Parathyroid adenoma (tissue), 2 donors: ENCODE measurements at regions not wholly inside any gene's neighbourhood (a gene's known extent, or its start where the extent isn't known, plus 50 kb on each side); places are given as distances from the start of the nearest gene placed in this dataset.

Source experiments
- H2AFZ ChIP-seq: fragments of 300-600 bp; sonication (generic); one replicate; pipeline ENCODE4 v1.7.0; 2017; ENCODE audit warnings: antibody characterized with exemption, mild to moderate bottlenecking
- H3K27ac ChIP-seq: fragments of 300-600 bp; sonication (generic); one replicate; pipeline ENCODE4 v1.7.0; 2017
- H3K27me3 ChIP-seq: fragments of 300-600 bp; sonication (generic); one replicate; pipeline ENCODE4 v1.7.0; 2017; ENCODE audit warnings: low read length; ENCODE audit not compliant: control insufficient read depth, insufficient read depth
- H3K36me3 ChIP-seq: fragments of 300-600 bp; sonication (generic); one replicate; pipeline ENCODE4 v1.7.0; 2017; ENCODE audit warnings: low read length; ENCODE audit not compliant: control insufficient read depth, insufficient read depth
- H3K4me1 ChIP-seq: fragments of 300-600 bp; sonication (generic); one replicate; pipeline ENCODE4 v1.7.0; 2017; ENCODE audit warnings: control low read depth
- H3K4me2 ChIP-seq: fragments of 300-600 bp; sonication (generic); one replicate; pipeline ENCODE4 v1.7.0; 2017; ENCODE audit warnings: low read length
- H3K4me3 ChIP-seq: fragments of 300-600 bp; sonication (generic); one replicate; pipeline ENCODE4 v1.7.0; 2017; ENCODE audit warnings: low read depth, low read length
- H3K79me2 ChIP-seq: fragments of 300-600 bp; sonication (generic); one replicate; pipeline ENCODE4 v1.7.0; 2017; ENCODE audit warnings: control low read depth
- H3K9ac ChIP-seq: fragments of 300-600 bp; sonication (generic); one replicate; pipeline ENCODE4 v1.7.0; 2017; ENCODE audit warnings: mild to moderate bottlenecking
- H3K9me3 ChIP-seq: fragments of 300-600 bp; sonication (generic); one replicate; pipeline ENCODE4 v1.7.0; 2017; ENCODE audit warnings: low read length; ENCODE audit not compliant: control insufficient read depth
- CTCF ChIP-seq: fragments of 300-600 bp; sonication (generic); IDR thresholded peaks from one replicate; pipeline ENCODE4 v1.7.0; 2017; ENCODE audit warnings: antibody characterized with exemption, mild to moderate bottlenecking
- donor health status: primary hyperparathyroidism.

DNA sequence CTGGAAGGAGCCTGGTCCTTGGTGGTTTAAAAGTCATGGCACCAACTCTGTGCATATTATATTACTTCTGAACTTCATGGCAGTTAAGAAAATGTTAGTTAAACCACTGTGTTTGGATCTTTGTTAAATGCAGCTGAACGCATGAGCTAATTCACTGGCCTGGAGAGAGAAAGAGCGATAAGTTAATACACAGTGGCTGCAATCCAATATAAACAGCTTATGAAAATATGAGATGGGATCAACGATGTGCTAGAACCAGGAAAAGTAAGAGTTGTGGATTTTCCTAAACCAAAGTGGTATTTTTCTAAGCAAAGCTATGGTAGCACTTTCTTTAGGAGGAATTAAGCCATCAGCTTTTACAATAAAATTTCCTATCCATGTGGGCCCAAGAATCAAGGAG is 326.7 kb downstream of the MTX2 start:
- Histone ChIP-seq H3K27ac (no peak overlapping the region), H3K27me3 (no peaks in the 10 kb centered on the region)
- no peak for TF ChIP-seq CTCF

GRCh38 chr2:176597916-176598315 is 328.7 kb downstream of the MTX2 start:
- no peak for TF ChIP-seq CTCF
- Histone ChIP-seq H3K4me1 (no peaks in the 10 kb centered on the region), H3K9ac (no peak overlapping the region), H3K4me3 (no peak overlapping the region), H3K27me3 (no peaks in the 10 kb centered on the region), H2AFZ (no peak overlapping the region), H3K36me3 (no peaks in the 10 kb centered on the region), H3K4me2 (no peak overlapping the region), H3K27ac (no peak overlapping the region), H3K79me2 (no peaks in the 10 kb centered on the region), H3K9me3 (no peaks in the 10 kb centered on the region)

More for the DNA sequence above, 326.7 kb downstream of the MTX2 start:
- Histone ChIP-seq H3K4me1 (no peaks in the 10 kb centered on the region), H3K9me3 (no peaks in the 10 kb centered on the region), H3K4me2 (no peak overlapping the region), H3K4me3 (no peak overlapping the region), H3K9ac (no peak overlapping the region), H3K36me3 (no peaks in the 10 kb centered on the region), H2AFZ (no peak overlapping the region), H3K79me2 (no peaks in the 10 kb centered on the region)

DNA sequence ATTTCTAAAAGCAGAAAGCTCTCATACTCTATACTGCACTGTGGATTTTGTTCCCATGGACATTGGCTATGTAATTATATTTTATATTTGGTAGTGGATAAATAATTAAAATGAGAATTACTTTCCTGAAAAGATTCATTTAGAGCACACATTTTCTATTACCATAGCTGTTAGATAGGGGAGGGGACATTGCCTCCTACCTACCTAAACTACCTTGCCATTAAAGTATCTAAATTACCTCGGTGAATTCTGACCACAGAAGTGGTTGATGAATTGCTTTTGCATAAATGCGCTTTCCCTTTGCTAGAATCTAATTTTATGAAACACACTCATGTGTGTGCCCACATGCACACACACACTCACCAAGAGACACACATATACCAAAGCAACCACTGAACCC is 329.1 kb downstream of the MTX2 start:
- H3K4me2 ChIP-seq: no peak overlapping the region

DNA sequence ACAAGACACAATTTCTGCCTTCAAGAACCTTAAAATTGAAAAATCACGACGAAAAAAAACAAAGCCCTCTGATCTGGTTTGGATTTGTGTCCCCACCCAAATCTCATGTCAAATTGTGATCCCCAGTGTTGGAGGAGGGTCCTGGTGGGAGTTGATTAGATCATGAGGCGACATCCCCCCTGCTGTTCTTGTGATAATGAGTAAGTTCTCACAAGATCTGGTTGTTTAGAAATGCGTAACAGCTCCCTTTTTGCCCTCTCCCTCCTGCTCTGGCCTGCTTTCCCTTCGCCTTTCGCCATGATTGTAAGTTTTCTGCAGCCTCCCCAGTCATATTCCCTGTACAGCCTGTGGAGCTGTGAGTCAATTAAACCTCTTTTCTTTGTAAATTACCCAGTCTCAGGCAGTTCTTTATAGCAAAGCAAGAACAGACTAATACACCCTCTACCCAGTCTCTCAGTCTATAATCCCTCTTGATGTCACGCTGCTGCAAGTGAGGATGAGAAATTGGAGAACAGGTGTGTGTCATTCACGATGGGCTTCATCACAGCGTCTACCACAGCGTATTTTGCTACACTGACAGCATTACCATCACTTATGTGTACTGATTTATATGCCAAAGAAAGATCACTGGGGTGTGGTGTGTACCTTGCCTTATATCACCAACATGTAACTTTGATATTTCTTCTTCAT is 330.7 kb downstream of the MTX2 start:
- Histone ChIP-seq H3K9me3 (no peaks in the 10 kb centered on the region), H3K4me1 (no peaks in the 10 kb centered on the region), H3K4me2 (no peak overlapping the region), H3K36me3 (no peaks in the 10 kb centered on the region), H3K9ac (no peak overlapping the region), H3K4me3 (no peak overlapping the region), H3K27me3 (no peaks in the 10 kb centered on the region), H3K27ac (no peak overlapping the region), H3K79me2 (no peaks in the 10 kb centered on the region), H2AFZ (no peak overlapping the region)
- TF ChIP-seq CTCF: no peak

More for the DNA sequence above, 329.1 kb downstream of the MTX2 start:
- Histone ChIP-seq H3K27ac (no peak overlapping the region), H3K4me1 (no peaks in the 10 kb centered on the region), H3K79me2 (no peaks in the 10 kb centered on the region), H2AFZ (no peak overlapping the region), H3K9me3 (no peaks in the 10 kb centered on the region), H3K4me3 (no peak overlapping the region), H3K27me3 (no peaks in the 10 kb centered on the region), H3K36me3 (no peaks in the 10 kb centered on the region), H3K9ac (no peak overlapping the region)
- no peak for TF ChIP-seq CTCF

DNA sequence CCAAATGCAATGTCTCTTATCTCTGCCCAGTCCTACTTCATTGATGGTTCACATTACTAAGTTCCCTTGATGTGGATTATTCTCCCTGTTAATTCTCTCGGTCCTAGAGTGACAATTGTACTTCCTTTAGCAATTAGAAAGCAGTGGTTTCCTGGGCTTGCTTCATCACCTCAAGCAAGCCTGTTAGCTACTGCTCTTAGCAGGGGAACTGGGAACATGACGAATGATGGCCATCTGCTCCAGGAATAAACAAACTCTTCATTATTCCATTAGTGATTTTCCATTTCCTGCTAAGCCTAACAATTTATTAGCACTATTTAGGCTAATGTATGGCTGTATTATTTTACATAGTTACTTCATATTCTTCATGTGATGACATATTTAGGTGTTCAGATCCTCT is 331.8 kb downstream of the MTX2 start:
- no peak overlapping the region for H3K4me3 ChIP-seq
- H3K9me3 ChIP-seq: no peaks in the 10 kb centered on the region
- no peaks in the 10 kb centered on the region for H3K36me3 ChIP-seq
- TF ChIP-seq CTCF: no peak
- no peak overlapping the region for H3K4me2 ChIP-seq
- no peak overlapping the region for H3K27ac ChIP-seq
- H3K4me1 ChIP-seq: no peaks in the 10 kb centered on the region
- H3K27me3 ChIP-seq: no peaks in the 10 kb centered on the region
- no peak overlapping the region for H2AFZ ChIP-seq
- H3K9ac ChIP-seq: no peak overlapping the region
- H3K79me2 ChIP-seq: no peaks in the 10 kb centered on the region
